ENCODE measurements at regions not wholly inside any gene's neighbourhood (a gene's known extent, or its start where the extent isn't known, plus 50 kb on each side); places are given as distances from the start of the nearest gene placed in this dataset.
"Not testable (repeated sequence)": the region's sequence is repeated elsewhere in the genome, so short reads cannot be mapped to it uniquely, and the experiment has no call there.

DNA sequence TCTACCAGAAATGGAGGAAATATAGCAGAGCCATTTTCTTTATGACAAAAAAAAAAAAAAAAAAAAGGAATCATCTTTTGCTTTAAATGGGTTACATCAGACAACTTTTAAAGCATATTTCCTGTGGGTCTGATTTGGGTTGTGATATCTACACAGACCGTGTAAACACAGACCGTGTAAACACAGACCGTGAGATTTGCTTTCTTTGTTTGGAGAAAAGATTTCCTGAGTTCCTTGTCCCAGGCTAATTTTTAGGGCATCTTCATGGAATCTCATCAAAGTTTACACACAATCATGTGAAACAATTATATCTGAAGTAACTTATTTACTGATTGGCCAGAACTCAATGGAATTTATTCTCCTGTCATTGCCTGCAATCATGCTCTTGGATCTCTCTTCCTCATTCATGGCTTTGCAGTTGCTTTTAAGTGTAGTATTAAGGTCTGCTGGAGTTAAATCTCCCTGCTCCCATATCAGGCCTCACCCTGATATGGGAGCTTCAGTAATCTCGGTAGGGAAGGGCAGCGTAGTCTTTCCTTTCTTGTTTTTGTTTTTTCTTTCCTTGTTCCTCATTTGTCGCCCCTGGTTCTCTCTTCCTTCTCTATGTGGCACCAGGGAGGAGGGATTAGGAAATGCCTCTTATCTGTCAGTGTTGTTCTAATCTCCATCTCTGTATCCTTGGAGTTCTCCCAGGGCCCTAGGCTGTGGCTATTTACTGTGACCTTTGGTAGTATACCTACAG, 248.6 kb upstream of the JADE1 start:
- DNase-seq, result no peak

DNA sequence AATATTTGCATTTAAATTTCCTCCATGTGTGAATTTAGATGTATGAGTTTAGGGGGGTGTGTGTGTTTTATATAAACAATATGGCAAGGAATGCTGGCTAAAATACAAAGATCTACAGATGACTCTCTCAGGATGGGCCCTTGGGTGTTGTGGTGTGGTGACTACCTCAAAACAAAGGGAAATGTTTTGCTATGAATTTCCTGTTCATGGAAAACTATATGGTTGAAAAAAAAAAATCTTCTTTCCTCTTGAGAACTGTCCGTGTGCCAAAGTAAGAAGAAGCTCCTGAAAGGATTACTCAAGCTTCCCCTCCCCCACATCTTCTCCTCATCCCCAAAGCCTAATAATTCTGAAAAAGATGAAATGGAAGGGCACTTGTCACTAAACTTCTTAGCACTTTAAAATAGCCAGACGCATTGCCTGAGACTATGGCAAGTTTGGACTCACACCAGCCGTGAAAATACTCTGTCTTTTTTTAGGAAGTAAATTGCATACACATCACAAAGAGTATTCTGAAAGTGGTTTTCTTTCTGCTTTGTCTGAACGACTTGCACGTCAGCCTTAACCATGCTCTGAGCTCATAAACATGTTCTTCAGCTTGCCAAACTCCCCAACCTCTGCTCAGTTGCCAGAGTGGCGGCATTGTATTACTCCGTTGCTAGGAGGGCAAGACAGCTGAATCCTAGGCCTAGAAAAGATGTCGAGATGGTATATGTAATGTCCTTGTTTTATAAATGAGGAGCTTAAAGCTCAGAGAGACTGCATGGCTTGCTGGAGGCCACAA, 250.4 kb upstream of the JADE1 start:
- DNase-seq, result no peak

DNA sequence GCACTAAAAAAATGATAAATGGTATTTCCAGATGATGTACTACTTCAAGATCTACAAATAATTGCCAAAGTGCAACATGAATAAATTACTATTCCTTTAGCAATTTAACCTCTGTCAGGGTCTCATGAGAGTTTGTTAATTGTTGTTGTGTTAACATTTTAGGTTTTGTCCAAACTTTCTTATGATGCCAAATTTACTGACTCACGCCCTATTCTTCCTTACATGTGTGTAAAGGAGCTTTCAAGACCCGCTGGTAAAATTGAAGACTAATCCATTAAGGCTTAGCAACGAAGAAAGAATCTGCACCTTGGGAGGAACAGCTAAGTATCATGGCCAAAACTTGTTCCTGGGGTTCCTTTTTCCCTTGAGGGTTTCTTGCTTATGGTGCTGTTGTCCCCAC, 252.7 kb upstream of the JADE1 start:
- no peak for DNase-seq

DNA sequence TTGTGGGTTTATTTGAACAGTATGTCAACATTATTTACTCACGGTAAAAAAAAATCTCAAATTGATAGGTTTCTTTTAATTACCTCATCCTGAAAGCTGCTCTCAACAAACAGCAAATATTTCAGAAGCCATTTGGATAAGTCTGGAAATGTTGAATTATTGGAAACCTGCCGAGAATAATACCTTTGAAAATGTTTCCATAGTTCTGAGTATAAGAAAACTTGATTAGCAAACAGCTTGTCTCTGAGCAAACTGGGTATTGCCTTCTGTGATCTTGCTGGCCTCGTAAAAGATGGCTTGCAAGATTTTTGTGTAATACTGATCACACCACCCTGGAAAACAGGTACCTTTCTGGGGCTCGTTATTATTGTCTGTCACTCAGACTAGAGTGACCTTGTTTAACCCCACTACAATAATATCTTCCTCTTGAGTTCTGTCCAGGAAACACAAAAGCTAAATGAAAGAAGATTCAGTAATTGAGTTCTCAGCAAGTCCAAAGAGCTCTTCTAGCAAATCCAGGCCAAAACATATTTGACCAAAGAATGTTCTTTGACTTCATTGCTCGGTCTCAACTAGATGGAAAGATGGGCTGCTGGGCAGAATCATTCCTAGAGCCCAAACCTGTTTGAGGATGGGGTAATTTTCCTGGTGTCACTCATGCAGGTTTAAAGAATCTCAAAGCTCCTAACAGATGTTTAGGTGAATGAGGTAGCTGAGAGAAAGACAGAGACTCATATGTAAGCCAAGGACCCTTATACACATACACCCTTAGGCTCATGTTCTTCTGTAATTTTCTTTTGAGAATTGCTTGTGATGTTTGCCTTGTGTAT, 255.6 kb upstream of the JADE1 start:
- no peak for DNase-seq

DNA sequence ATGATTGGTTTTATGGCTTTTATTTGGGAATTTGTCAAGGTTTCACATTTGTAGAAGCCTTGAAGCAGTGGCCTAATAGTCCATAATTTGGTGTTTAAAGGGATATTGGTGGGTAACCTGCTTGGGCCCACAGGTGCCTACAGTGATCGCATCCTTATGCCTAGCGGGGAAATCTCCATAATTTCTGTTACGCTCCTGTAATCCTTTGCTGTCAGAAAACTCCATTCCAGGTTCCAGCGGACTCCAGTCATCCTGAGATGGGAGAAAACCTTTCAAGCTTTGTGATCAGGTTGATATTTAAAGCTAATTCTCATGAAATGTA, 257.0 kb upstream of the JADE1 start:
- no peak for DNase-seq

DNA sequence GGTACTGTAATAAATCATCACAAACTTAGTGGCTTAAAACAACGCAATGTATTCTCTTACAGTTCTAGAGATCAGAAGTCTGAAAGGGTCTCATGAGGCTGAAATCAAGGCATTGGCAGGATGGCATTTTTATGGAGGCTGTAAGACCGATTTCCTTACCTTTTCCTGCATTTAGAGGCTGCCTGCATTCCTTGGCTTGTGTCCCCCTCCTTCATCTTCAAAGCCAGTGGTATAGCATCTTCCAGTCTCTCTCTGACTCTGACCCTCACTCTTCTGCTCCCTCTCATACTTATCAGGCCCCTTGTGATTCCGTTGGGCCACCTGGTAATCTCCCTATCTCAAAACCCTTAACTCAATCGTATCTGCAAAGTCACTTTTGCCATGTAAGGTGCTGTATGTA, 258.2 kb upstream of the JADE1 start:
- DNase-seq, result no peak

DNA sequence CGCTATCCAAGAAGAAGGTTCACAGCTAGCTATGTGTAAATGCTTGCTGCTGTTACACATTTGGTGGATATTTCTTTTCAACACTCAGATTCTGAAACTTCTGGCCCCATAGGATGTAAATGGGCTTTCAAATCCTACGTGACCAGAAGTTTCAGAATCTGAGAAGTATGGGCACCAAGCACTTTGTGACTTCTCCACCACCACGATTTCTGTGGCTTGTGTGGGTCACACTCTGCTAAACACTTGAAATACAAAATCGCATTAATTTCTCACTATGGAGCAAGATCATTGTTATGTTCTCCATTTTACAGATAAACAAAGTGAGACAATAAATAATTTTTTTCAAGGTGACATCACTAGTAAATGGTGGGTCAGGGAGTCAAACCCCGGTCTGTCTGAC, 259.4 kb upstream of the JADE1 start:
- no peak for DNase-seq

DNA sequence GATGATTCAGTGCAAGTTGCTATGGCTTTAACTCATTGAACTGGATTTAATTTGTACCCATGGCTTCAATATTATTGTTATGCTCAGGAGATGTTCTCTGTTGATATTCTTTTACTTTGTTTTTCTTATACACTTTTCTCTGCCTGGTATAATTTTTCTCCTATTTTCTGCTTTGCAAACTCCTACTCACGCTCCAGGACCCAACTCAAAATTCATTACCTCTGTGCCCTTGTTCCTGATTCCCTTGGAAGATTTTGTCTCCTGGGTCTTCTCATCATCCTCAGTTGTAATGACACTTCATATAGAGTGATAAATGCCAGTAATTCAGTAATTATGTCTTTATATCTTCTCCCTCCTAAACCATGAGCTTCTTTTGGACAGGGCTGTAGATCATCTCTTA, 259.9 kb upstream of the JADE1 start:
- no peak for DNase-seq

DNA sequence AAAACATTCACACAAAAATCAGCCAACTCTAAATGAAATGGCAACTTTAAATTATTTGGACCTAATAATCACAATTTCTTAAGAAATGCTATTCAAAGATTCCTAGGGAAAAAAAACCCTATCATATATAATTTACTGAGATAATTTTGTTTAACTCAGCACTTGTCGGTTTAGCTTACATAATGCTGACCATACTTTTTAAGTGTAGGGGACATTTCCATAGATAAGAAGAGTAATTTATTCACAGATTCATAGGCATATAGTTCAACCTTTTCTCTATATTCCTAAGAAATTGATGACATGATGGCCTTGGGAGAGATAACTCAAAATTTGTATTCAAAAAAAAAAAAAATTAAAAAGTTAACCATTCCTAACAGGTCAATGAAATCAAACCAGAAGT, 260.8 kb upstream of the PGRMC2 start:
- no peak for DNase-seq

DNA sequence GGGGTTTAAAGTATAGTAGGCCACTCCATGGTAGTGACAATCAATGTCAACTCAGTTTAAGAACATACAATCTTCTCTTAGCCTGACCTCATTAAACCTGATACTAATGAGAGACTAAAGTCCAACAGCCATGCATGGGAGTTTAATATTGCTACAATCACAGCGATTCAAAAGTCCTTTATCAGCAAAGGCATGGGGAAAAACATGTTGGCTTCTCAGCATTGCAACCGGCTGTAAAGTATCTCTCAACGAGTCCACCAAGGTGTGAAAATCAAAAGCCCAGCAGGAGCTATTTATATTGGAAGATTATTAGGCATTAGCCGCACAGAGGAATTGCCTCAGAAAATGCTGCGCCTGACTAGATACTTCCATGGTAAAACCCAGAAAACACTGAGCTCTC, 256.7 kb upstream of the PGRMC2 start:
- no peak for DNase-seq

DNA sequence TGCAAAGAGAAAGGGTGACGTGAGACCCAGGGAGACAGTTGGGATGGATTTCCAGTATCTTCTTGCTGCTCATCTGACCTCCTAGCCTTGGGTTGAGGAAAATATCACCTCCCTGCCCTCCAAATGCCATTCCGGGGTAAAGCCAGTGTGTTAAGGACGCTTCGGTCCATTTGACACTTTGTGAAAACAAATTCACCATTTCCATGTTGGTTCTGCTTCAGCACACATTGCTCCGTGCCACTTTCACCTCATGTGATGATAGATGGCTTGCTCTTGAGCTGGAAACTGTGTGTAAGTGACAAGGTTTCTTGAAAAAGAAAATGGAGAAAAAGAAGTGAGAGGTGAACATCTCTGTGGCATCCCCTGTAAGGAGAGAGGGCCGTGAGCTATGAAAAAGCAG, 256.1 kb upstream of the PGRMC2 start:
- no peak for DNase-seq

DNA sequence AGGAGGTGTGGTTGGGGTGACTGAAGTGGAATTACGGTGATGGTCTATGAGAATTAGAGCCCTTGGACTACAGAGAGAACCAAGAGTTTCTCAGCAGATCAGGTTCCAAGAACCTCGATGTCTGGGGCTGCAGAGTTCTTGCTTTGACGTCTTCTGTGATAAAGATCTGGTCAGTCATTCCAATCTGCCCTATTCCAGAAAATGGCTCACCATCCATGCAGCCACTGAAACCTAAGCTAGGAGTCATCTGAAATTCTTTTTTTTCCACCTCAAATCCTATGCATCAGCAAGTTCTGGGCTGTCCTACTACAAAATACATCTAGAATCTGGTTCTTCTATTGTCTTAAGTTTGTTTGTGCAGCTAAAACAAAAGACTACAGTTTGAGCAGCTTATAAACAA, 254.4 kb upstream of the PGRMC2 start:
- no peak for DNase-seq

DNA sequence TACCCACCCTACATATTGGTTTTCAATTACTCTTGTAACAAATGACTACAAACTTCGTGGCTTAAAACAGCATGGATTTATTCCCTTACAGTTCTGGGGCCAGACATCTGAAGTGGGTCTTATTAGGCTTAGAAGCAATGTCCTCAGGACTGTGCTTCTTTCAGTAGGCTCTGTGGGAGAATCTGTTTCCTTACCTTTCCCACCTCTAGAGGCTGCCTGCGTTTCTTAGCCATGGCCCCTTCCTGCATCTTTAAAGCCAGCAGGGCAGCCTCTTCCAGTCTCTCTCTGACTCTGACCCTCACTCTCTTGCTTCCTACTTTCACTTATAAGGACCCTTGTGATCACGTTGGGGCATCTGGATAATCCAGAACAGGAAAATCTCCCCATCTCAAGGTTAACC, 252.5 kb upstream of the PGRMC2 start:
- no peak for DNase-seq

DNA sequence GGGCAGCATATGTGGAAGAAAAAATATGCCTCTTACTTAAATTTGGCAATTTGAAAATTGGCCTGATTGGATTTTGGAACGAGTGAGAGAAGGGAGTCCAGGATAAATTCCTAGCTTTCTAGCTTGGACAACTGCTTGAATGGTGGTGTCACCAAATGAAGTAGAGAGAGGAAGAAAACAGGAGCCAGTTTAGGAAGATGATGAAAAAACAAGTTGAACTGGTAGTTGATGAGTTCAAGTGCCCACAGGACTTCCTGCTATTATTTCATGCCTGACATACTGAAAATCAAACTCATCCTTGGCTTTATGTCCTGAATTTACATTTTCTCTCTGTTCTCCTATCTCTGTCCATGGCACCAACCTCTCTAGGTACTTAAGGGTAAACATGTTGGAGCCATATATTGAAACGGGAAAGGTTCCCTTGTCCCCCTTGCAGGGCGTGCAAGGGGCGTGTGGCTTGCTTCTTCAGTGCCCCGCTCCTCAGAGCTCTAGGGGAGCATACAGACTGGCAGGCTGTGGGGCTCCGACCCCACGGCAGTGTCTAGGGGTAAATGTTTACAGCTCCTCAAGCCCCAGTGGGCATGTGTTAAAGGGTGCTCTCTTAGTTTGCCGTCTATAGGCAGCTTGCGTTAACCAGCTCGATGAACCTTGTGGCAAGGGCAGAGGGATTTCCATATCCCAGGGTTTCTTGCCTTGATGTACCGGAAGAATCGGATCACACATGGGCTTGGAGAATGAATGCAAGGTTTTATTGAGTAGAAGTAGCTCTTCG, 250.7 kb upstream of the PGRMC2 start:
- DNase-seq, result no peak

DNA sequence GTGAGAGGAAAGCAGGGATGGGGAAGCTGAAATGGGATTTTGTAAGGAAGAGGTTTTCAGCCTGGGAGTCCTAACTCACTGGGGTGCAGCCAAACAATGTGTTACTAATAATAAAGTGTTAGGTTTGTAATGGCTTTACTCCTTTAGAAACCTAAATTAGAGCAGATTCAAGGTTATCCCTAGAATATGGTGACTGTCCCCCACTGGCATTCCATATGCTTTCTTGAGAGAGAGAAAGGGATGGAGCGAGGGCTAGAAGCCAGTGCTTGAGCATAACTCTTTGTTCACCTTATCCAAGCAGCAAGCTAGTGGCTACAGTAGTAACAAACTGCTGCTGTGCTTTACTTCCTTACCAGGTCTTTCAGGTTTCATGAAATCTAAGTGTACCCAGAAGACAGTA, 249.1 kb upstream of the PGRMC2 start:
- no peak for DNase-seq

DNA sequence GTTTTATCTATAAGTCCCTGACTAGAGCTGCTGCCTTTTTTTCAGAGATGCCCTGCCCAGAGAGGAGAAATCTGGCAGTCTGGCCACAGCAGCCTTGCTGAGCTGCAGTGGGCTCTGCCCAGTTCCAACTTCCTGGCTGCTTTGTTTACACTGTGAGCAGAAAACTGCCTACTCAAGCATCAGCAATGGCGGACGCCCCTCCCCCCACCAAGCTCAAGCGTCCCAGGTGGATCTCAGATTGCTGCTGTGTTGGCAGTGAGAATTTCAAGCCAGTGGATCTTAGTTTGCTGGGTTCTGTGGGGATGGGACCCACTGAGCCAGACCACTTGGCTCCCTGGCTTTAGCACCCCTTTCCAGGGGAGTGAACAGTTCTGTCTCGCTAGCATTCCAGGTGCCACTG, 247.9 kb upstream of the PGRMC2 start:
- DNase-seq, result not testable (repeated sequence)

DNA sequence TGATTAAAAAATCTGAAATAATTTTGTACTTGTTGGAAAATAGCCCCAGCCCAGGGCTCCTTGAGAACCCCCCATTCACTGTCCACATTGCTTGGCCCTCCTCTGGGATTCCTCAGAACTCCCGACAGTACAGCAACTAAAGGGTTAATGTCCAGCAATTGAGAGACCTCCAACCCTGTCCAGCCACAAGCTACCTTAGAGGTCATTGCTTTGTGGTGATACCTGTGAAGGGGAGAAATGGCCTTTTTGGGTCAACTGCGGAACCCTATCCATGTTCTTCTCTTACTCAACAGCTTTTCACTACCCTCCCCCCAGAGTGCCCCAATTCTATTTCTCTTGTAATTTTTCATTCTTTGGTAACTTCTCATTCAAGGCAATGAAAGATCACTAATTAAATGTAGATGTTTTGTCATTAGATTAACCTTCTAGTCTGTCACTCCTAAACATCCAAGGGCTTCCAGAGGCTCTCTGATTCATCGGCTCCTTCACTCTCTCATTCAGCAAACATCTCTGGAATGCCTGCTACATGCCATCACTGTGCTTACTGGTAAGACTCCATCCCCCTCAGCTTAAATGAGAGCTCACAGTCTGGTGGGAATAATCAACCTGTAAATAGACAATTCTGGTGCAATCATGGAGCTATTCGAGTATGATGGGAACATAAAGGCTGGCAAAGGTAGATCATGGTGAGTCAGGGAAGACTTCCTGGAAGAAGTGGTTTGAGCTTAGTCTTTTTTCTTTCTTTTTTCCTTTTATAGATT, 241.4 kb upstream of the PGRMC2 start:
- DNase-seq, result no peak

DNA sequence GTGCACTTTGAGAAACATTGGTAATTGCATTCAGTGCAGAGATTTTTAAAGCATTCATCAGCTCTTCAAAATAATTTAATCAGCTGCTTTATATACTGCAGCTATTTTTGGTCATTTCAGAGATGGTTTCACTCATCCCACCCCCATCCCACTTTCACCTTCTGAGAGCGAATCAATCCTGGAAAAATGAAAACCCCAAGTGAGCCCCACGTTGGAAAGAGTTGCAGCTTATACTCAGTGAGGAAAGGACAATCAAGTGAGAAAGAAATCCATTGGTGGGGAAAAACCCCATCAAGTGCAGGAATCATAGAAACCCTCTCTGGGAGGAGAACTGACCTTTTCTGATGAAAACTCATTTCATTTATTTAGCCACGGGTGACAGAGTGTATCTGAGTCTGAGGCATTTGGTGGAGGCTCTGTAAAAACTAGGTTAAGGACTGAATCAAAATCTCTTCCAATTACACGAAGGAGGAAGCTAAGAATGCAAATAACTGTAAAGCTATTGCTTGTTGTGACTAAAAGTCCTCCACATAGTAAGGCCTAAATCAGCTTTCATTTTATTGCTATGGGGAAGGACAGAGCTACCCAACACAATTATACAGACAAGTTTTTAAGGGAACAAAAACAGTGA, 240.4 kb upstream of the PGRMC2 start:
- DNase-seq, result no peak

DNA sequence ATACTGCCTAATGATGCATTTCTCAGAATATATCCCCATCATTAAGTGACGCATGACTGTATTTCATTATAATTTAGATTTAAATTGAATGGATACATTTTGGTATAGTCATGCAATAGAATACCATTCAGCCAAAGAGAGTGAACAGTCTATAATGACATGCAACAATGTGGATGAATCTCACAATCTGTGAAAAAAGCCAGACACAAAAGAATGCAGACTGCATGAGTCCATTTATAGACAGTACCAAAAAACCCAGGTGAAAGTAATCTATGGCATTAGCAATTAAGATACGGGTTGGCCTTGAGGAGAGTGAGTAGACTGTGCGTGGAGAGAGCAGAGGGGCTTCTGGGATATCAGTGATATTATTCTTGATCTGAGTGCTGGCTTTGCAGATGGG, 239.7 kb upstream of the PGRMC2 start:
- no peak for DNase-seq

DNA sequence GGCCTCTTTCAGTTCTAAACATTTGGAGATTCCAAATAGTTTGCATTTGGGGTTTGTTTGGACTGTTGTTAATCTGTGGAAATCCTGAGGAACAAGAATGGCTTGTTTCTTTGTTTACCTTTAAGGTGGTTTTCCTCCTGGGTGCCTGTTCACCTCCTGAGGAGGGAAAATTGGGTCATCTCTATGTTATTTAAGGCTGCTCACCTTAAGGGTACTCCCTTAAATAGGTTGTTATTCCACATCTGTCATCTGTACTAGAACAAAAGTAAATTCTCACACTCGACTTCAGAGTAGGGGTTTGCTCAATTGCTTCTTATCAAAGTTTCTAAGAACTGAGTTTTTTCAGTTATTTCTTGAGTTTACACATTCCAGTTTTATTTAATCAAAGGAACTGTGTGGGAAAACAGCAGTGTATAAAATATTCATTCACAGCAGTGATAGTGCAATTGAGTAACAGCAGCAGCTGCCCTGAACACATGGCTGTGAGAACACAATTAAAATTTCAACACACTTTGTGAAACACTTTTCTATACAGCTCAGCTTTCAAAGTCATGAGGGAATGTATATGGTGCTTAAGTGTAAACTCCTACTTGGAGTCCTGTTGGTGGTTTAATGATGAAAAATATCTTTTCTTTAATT, 238.5 kb upstream of the PGRMC2 start:
- no peak for DNase-seq

DNA sequence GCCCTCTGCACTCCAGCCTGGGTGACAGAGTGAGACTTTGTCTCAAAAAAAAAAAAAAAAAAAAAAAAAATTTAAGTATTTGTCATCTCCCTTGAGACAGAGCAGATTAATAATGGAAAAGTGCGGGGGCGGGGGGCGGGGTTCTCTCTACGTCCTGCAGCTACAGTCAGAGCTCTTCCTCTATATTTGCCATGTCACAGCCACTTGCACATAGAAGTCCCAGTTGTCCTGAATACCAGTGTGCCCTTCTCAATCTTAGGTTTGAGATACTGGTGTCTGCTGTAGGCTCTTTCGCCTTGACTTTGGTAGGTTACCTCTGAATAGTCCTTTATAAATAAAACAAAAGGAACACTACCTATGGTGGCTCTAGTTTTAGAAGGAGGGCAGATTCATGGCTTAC, 237.8 kb upstream of the PGRMC2 start:
- no peak for DNase-seq

All from activated CD4-positive, CD25-positive, alpha-beta regulatory T cell treated with anti-CD3 and anti-CD28 coated beads, Interleukin-2, amount 50 U/mL, for 72 hours (primary cell).